HCT116 (cell line): ENCODE measurements at regions not wholly inside any gene's neighbourhood (a gene's known extent, or its start where the extent isn't known, plus 50 kb on each side); places are given as distances from the start of the nearest gene placed in this dataset.

Experiments
- ATF3 ChIP-seq: IDR thresholded peaks from 2 replicates; pipeline ENCODE4 v1.6.1; 2012
- CTCF ChIP-seq, 3 experiments: fragments of 200-600 bp in 1 of 3; sonication (generic) in 1 of 3; IDR thresholded peaks in 2 of 3; conservative IDR thresholded peaks in 1 of 3; 2 replicates each; pipeline ENCODE4 v1.5.1; 2012 to 2017; ENCODE audit warnings: low read depth in 2 of 3, low read length in 2 of 3, antibody characterized with exemption in 1 of 3, borderline replicate concordance in 1 of 3, control low read depth in 1 of 3, mild to moderate bottlenecking in 1 of 3, mixed read lengths in 1 of 3, mixed run types in 1 of 3, moderate library complexity in 1 of 3; ENCODE audit not compliant: insufficient read depth in 1 of 3
- EZH2 ChIP-seq: fragments of 200-600 bp; sonication (generic); IDR thresholded peaks from 2 replicates; pipeline ENCODE4 v1.6.1; 2017; ENCODE audit warnings: antibody characterized with exemption, mixed run types
- EZH2phosphoT487 ChIP-seq: fragments of 200-600 bp; IDR thresholded peaks from 2 replicates; pipeline ENCODE4 v1.6.1; 2018; ENCODE audit warnings: antibody characterized with exemption, borderline replicate concordance
- JUND ChIP-seq: IDR thresholded peaks from 2 replicates; pipeline ENCODE4 v1.6.1; 2012
- MAX ChIP-seq: IDR thresholded peaks from 2 replicates; pipeline ENCODE4 v1.6.1; 2012
- POLR2A ChIP-seq: IDR thresholded peaks from 2 replicates; pipeline ENCODE4 v1.7.0; 2011; ENCODE audit warnings: borderline replicate concordance; ENCODE audit not compliant: insufficient read depth, insufficient read length; ENCODE audit errors: extremely low read depth
- POLR2AphosphoS5 ChIP-seq: IDR thresholded peaks from 2 replicates; pipeline ENCODE4 v1.6.1; 2011; ENCODE audit warnings: mild to moderate bottlenecking, low read depth, low read length, moderate library complexity
- RAD21 ChIP-seq: IDR thresholded peaks from 2 replicates; pipeline ENCODE4 v1.6.1; 2012; ENCODE audit warnings: low read depth, mild to moderate bottlenecking
- REST ChIP-seq: IDR thresholded peaks from 2 replicates; pipeline ENCODE4 v1.6.1; 2012; ENCODE audit warnings: low read depth
- SP1 ChIP-seq: IDR thresholded peaks from 2 replicates; pipeline ENCODE4 v1.6.1; 2012; ENCODE audit warnings: low read depth
- SRF ChIP-seq: IDR thresholded peaks from 2 replicates; pipeline ENCODE4 v1.6.1; 2012; ENCODE audit warnings: low read depth
- YY1 ChIP-seq: IDR thresholded peaks from 2 replicates; pipeline ENCODE4 v1.6.1; 2011; ENCODE audit warnings: low read length, low read depth, moderate library complexity, mild to moderate bottlenecking; ENCODE audit not compliant: insufficient replicate concordance; ENCODE audit errors: extremely low read depth
- ZBTB33 ChIP-seq: IDR thresholded peaks from 2 replicates; pipeline ENCODE4 v1.6.1; 2011; ENCODE audit warnings: mild to moderate bottlenecking, low read length, moderate library complexity; ENCODE audit not compliant: insufficient replicate concordance; ENCODE audit errors: extremely low read depth

GRCh38 chr10:37623506-37623905 lies 233.9 kb downstream of the ZNF248 start:
- no peak for TF ChIP-seq CTCF (IDR thresholded peaks at IDR 0.05 in 2 of 3, conservative IDR thresholded peaks at IDR 0.05 in 1 of 3; ENCODE audit: borderline replicate concordance in 1 of 3, insufficient read depth in 1 of 3, low read depth in 2 of 3, low read length in 2 of 3)
- TF ChIP-seq ATF3 = no peak
- no peak for TF ChIP-seq POLR2AphosphoS5
- no peak for TF ChIP-seq SP1
- TF ChIP-seq EZH2 = no peak
- no peak for TF ChIP-seq REST
- TF ChIP-seq RAD21 = no peak
- TF ChIP-seq YY1 = no peak
- TF ChIP-seq SRF = no peak
- no peak for TF ChIP-seq MAX
- TF ChIP-seq ZBTB33 = no peak
- TF ChIP-seq POLR2A = no peak
- no peak for TF ChIP-seq JUND
- TF ChIP-seq EZH2phosphoT487 = no peak
